Mucosa of descending colon (tissue), 3 donors: ENCODE measurements at regions not wholly inside any gene's neighbourhood (a gene's known extent, or its start where the extent isn't known, plus 50 kb on each side); places are given as distances from the start of the nearest gene placed in this dataset.
"Not testable (repeated sequence)": the region's sequence is repeated elsewhere in the genome, so short reads cannot be mapped to it uniquely, and the experiment has no call there.

ENCODE experiments used
- ATAC-seq: fragments of 200-7000 bp; cut with Tn5 transposase; one replicate; pipeline ENCODE4 v1.9.1; 2020; ENCODE audit warnings: mild to moderate bottlenecking, moderate library complexity
- DNase-seq, 3 donors: peaks; one replicate each; pipeline ENCODE4 v3.0.0-alpha.2; 2020
- H3K36me3 ChIP-seq: fragments of 200-600 bp; one replicate; pipeline ENCODE4 v1.8.0; 2021; ENCODE audit warnings: low read depth, mild to moderate bottlenecking
- H3K4me1 ChIP-seq: fragments of 200-600 bp; one replicate; pipeline ENCODE4 v1.8.0; 2021; ENCODE audit warnings: low read depth, mild to moderate bottlenecking
- H3K4me3 ChIP-seq: fragments of 200-600 bp; one replicate; pipeline ENCODE4 v1.8.0; 2021; ENCODE audit warnings: mild to moderate bottlenecking
- H3K9me3 ChIP-seq: fragments of 200-600 bp; one replicate; pipeline ENCODE4 v1.8.0; 2021; ENCODE audit warnings: mild to moderate bottlenecking
- intact Hi-C, 2 donors: fragments of 100-400 bp; cut with DNase I in 1 of 2; cut with micrococcal nuclease in 1 of 2; formaldehyde crosslinking; loops; one replicate each; pipeline versions ENCODE4 v1.11.0 to v1.11.1; 2022; cut with DNase I, micrococcal nuclease
- TF ChIP-seq, protein P1 (sequence below): fragments of 200-600 bp; IDR thresholded peaks from one replicate; pipeline ENCODE4 v1.8.0; 2022; ENCODE audit warnings: antibody characterized with exemption, mild to moderate bottlenecking
- donor health status: DM: no; HTN: no; CAD: no; lungs with moderate emphysema.
- donor health status: DM: no; HTN: no; CAD: no.
- donor health status: DM: no; HTN: yes; CAD: no.

DNA sequence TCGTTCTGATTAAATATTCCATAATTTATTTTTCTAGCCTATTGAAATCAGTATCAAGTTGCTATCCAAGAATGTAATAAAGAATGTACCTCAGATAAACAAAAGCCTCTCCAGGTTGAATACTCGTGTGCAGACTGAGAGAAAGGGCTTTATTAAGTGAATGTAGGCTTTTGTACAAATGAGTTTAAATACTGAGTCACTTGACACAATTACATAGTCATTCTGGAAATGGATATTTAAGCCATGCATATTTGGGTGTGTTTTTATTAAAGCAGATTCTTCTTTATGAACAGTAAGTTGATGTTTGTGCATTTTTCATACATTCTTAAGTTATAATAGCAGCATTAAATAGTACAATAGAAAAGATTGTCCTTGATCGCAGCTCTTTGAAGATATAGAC, 139.8 kb upstream of the GK2 start:
- Histone ChIP-seq H3K4me3 (no peak overlapping the region), H3K4me1 (no peaks in the 10 kb centered on the region), H3K36me3 (no peaks in the 10 kb centered on the region), H3K9me3 (no peaks in the 10 kb centered on the region)
- ATAC-seq (no peak), DNase-seq (no peak)
- TF ChIP-seq, protein P1, sequence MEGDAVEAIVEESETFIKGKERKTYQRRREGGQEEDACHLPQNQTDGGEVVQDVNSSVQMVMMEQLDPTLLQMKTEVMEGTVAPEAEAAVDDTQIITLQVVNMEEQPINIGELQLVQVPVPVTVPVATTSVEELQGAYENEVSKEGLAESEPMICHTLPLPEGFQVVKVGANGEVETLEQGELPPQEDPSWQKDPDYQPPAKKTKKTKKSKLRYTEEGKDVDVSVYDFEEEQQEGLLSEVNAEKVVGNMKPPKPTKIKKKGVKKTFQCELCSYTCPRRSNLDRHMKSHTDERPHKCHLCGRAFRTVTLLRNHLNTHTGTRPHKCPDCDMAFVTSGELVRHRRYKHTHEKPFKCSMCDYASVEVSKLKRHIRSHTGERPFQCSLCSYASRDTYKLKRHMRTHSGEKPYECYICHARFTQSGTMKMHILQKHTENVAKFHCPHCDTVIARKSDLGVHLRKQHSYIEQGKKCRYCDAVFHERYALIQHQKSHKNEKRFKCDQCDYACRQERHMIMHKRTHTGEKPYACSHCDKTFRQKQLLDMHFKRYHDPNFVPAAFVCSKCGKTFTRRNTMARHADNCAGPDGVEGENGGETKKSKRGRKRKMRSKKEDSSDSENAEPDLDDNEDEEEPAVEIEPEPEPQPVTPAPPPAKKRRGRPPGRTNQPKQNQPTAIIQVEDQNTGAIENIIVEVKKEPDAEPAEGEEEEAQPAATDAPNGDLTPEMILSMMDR, result no peak
- intact Hi-C loops, result no loop called here

DNA sequence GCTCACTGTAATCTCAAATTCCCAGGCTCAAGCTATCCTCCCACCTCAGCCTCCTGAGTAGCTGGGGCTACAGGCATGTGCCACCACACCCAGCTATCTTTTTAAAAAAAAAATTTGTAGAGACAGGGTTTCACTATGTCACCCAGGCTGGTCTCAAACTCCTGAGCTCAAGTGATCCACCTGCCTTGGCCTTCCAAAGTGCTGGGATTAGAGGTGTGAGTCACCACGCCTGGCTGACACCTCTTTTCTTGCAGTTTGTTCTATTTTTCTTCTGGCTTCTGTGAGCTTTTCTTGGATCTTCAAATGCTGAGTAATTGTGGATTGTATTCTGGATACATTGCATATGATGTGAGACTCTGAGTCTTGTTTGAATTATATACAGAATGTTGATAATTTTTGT, 137.3 kb upstream of the GK2 start:
- H3K36me3 ChIP-seq, H3K4me1 ChIP-seq, ATAC-seq, H3K9me3 ChIP-seq, H3K4me3 ChIP-seq, intact Hi-C loops, DNase-seq: not testable (repeated sequence)

DNA sequence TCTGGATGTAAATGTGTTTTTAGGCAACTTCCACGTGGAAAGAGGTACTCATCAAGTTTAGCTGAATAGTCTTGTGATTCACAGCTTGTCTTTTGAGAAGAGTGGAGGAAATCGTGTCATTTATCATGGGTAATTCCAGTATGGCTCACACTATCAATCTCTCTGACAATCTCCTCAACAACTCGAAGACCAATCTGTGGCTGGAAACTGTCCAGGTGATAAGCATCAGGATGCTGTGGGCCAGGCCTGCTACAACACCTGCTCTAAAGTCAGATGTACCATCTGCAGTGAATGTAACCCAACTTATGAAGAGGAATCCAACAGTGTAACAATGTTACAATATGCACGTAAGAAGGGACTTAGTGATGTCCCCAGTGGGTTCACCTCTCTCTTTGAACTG, 132.1 kb upstream of the GK2 start:
- H3K4me1 ChIP-seq, result no peaks in the 10 kb centered on the region
- no peaks in the 10 kb centered on the region for H3K36me3 ChIP-seq
- no peak for DNase-seq
- no peaks in the 10 kb centered on the region for H3K9me3 ChIP-seq
- ATAC-seq, result no peak
- intact Hi-C loops, result no loop called here
- H3K4me3 ChIP-seq, result no peak overlapping the region
- TF ChIP-seq, protein P1, result no peak

DNA sequence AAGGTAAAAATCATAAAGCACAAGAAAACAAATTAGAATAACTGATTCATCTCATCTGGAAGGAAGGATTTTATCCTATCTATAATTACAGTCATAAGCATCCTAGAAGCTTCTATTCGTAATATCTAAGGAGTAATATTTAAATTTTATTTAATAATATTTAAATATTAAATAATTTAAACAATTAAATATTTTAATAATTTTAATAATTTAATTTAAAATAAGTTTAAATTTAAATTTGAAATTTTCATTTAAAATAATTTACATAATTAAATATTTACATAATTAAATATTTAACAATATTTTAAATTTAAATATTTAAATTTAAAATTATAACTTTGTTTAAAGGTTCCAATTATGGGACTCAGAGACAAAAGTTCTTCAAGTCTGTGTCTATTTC, 127.5 kb upstream of the GK2 start:
- H3K36me3 ChIP-seq, result no peaks in the 10 kb centered on the region
- intact Hi-C loops, result no loop called here
- TF ChIP-seq, protein P1, result no peak

DNA sequence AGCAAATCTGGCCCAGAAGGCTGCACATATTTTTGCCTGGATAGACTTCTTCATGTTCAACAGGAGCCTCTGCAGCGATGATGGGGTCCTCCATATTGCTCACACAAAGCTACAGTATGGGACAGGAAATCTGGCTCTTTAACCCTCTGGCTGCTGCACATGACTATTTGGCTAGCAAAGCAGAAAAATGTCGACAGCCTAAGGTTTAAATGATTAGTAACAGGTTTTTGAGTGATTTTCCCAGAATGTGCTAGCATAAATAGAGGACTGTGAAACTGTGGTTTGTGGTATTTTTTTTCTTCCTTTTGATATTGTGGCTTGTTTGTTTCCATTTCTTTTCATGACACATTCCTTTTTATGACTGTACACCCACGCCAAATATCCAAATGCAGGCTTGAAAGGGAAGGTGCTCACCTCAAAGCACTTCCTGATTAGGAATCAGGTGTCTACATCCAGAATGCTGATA, 120.2 kb upstream of the GK2 start:
- intact Hi-C loops, result no loop called here
- no peak for ATAC-seq

More for the DNA sequence above, 127.5 kb upstream of the GK2 start:
- no peak for ATAC-seq
- H3K4me3 ChIP-seq, result no peak overlapping the region
- no peak for DNase-seq
- H3K9me3 ChIP-seq, result no peaks in the 10 kb centered on the region
- no peaks in the 10 kb centered on the region for H3K4me1 ChIP-seq

DNA sequence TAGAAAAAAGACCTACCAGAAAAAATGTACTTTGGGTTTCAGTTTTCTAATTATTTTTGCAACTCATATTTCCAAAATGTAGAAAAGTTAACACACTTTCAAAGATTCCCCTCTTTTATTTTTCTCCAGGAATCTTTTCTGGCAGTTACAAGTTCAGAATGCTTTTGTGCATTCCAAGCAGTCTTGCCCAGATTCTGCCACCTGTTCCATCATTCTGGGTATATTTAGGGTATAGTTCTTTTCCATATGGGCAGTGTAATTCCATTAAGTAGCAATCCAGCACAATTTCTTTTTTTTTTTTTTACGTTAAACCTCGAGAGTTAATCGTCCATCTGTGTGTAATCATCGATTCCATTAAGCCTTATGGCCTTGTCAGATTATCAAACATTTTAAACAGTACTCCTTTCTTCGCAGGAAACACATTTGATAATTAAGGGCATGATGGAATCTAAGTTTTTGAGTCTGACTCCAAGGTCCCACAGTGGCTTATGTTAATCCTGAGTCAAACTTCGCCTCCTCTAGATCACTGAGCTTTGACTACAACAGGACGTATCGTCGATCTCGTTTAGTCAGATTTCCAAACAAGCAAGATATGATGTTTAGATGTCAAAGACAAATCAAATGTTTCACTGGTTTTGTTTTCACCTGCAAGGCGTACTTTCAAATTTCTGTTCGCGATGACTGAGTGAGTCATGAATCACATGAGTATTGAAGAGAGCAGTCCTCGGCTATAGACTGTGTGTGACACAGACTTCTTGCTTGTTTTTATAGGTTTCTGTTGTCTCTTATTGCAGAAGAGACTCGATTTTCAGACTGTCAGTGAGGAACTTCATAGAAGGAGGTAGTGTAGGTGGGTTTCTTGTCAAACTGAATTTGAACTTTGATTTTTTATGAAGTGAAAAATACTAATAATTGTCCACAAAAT, 118.9 kb upstream of the GK2 start:
- ATAC-seq (no peak), DNase-seq (no peak)
- no peaks in the 10 kb centered on the region for H3K36me3 ChIP-seq
- intact Hi-C loops, result no loop called here
- no peaks in the 10 kb centered on the region for H3K9me3 ChIP-seq
- no peaks in the 10 kb centered on the region for H3K4me1 ChIP-seq
- TF ChIP-seq, protein P1, result no peak
- H3K4me3 ChIP-seq, result no peak overlapping the region

More for the DNA sequence above, 120.2 kb upstream of the GK2 start:
- Histone ChIP-seq H3K4me1 (no peaks in the 10 kb centered on the region), H3K9me3 (no peaks in the 10 kb centered on the region), H3K4me3 (no peak overlapping the region), H3K36me3 (no peaks in the 10 kb centered on the region)
- TF ChIP-seq, protein P1, result no peak
- DNase-seq, result no peak
